Panc1 (cell line): ENCODE measurements at regions not wholly inside any gene's neighbourhood (a gene's known extent, or its start where the extent isn't known, plus 50 kb on each side); places are given as distances from the start of the nearest gene placed in this dataset.

Experiments
- ATAC-seq: fragments of 200-7000 bp; cut with Tn5 transposase; 2 replicates; pipeline ENCODE4 v1.9.1; 2020; ENCODE audit warnings: mild to moderate bottlenecking, moderate library complexity
- BruUV-seq: library from RNA; stranded (reverse); fragments of 400-500 nt; replicated peaks from 2 replicates; lab custom pipeline; 2021; lab: Mats Ljungman, UMichigan
- CTCF ChIA-PET: fragments of 300-600 bp; sonication (Branson Sonifier 250); formaldehyde crosslinking; loops from one replicate; lab custom pipeline; 2022; ENCODE audit warnings: antibody characterized with exemption; lab: Charles Lee
- POLR2A ChIA-PET: fragments of 300-600 bp; sonication (Branson Sonifier 250); formaldehyde crosslinking; loops from one replicate; lab custom pipeline; 2022; ENCODE audit warnings: antibody characterized with exemption; lab: Charles Lee
- DNase-seq: peaks from one replicate; pipeline ENCODE4 v3.0.0-alpha.2; 2010; ENCODE audit warnings: low read depth, low spot score
- H3K27ac ChIP-seq: 2 replicates; pipeline ENCODE4 v1.5.1; 2011; ENCODE audit warnings: mild to moderate bottlenecking, low read length, inconsistent platforms
- H3K27me3 ChIP-seq: fragments of 200-500 bp; sonication (Bioruptor generic); 2 replicates; pipeline ENCODE4 v1.6.0; 2014; ENCODE audit warnings: low read length, inconsistent platforms; ENCODE audit not compliant: control insufficient read depth, insufficient read depth
- H3K36me3 ChIP-seq: fragments of 200-500 bp; sonication (Bioruptor generic); 2 replicates; pipeline ENCODE4 v1.5.1; 2014; ENCODE audit warnings: inconsistent platforms, mild to moderate bottlenecking, low read length, moderate library complexity; ENCODE audit not compliant: control insufficient read depth, insufficient read depth
- H3K4me1 ChIP-seq: 2 replicates; pipeline ENCODE4 v1.5.1; 2011; ENCODE audit warnings: inconsistent platforms, mild to moderate bottlenecking, low read length, moderate library complexity; ENCODE audit not compliant: control insufficient read depth, insufficient read depth
- H3K4me3 ChIP-seq, 2 experiments: 2 replicates each; pipeline ENCODE4 v1.5.1; 2011 to 2012; ENCODE audit warnings: low read depth in 2 of 2, low read length in 2 of 2, mild to moderate bottlenecking in 2 of 2, inconsistent platforms in 1 of 2, moderate library complexity in 1 of 2
- H3K9me3 ChIP-seq: fragments of 200-500 bp; sonication (Bioruptor generic); 2 replicates; pipeline ENCODE4 v1.5.1; 2014; ENCODE audit warnings: low read depth, mild to moderate bottlenecking, inconsistent platforms, low read length, moderate library complexity; ENCODE audit not compliant: control insufficient read depth, insufficient read depth
- POLR2AphosphoS5 ChIP-seq: IDR thresholded peaks from 2 replicates; pipeline ENCODE4 v1.6.1; 2012; ENCODE audit warnings: mild to moderate bottlenecking, low read depth, low read length, moderate library complexity
- SIN3A ChIP-seq: IDR thresholded peaks from 2 replicates; pipeline ENCODE4 v1.6.1; 2012; ENCODE audit warnings: low read depth, mild to moderate bottlenecking, low read length, moderate library complexity, borderline replicate concordance; ENCODE audit not compliant: insufficient read depth
- TCF7L2 ChIP-seq: IDR thresholded peaks from 2 replicates; pipeline ENCODE4 v1.6.1; 2011; ENCODE audit warnings: mild to moderate bottlenecking, low read depth, low read length, inconsistent platforms
- in situ Hi-C: cut with HindIII; loops from 2 replicates; pipeline ENCODE4 v1.10.0; 2016; ENCODE audit warnings: low sequenced_read_pairs, low pct_unique_long_range_greater_than_20kb
- intact Hi-C: fragments of 100-400 bp; cut with micrococcal nuclease; formaldehyde crosslinking; loops from one replicate; pipeline ENCODE4 v1.10.0; 2022; ENCODE audit not compliant: unreplicated experiment
- TF ChIP-seq, protein P1 (sequence below), 2 experiments: IDR thresholded peaks; 2 replicates each; pipeline ENCODE4 v1.6.1; 2011 to 2012; ENCODE audit warnings: low read depth in 2 of 2, control low read depth in 1 of 2, low read length in 1 of 2, mild to moderate bottlenecking in 1 of 2, moderate library complexity in 1 of 2; ENCODE audit not compliant: insufficient read depth in 1 of 2
- TF ChIP-seq, protein P2 (sequence below): fragments of 450-650 bp; IDR thresholded peaks from 2 replicates; pipeline ENCODE4 v1.5.1; 2017; ENCODE audit warnings: mild to moderate bottlenecking

DNA sequence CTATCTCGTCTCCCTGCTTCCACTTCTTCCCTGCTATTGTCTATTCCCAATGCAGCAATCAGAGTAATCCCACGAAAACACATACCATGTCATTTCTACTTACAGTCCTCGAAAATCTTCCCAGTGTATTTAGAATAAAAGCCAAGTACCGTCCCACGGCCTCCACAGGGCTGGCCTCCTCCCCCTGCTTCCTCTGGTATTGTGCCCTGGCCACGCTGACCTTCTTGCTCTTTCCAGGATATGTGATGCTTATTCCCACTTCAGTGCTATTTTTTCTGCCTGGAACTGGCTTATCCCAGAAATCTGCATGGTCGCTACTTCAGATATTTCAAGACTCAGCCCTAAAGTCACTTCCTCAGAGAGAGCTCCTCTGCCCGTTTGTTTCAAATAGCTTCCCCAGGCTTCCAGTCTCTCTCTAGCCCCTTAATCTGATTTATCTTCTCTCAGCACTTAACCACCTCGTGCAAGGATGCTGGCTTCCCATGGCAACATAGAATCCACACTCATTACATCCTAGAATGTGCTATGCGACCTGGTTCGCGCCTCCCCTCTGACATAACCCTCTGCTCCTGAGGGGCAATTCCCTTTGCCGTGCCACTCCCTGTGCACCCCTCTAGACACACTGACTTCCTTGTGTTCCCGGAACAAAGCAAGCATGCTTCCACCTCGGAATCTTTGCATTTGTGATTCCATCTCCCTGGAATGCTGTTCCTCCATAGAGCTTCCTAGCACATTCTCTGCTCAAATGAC is 365.9 kb downstream of the ZSWIM6 start:
- no peaks in the 10 kb centered on the region for H3K36me3 ChIP-seq
- no peak overlapping the region for H3K4me3 ChIP-seq
- DNase-seq (no peak), ATAC-seq (no peak)
- POLR2A ChIA-PET, result no interaction called here
- no TSS peak for BruUV-seq
- CTCF ChIA-PET, result no interaction called here
- H3K4me1 ChIP-seq, result no peaks in the 10 kb centered on the region
- H3K9me3 ChIP-seq, result 0 out of 2 replicates have a peak, but pooled peaks cover under 1% of the 10 kb centered on the region
- TF ChIP-seq POLR2AphosphoS5, result no peak
- no peak for TF ChIP-seq SIN3A
- TF ChIP-seq, protein P1, sequence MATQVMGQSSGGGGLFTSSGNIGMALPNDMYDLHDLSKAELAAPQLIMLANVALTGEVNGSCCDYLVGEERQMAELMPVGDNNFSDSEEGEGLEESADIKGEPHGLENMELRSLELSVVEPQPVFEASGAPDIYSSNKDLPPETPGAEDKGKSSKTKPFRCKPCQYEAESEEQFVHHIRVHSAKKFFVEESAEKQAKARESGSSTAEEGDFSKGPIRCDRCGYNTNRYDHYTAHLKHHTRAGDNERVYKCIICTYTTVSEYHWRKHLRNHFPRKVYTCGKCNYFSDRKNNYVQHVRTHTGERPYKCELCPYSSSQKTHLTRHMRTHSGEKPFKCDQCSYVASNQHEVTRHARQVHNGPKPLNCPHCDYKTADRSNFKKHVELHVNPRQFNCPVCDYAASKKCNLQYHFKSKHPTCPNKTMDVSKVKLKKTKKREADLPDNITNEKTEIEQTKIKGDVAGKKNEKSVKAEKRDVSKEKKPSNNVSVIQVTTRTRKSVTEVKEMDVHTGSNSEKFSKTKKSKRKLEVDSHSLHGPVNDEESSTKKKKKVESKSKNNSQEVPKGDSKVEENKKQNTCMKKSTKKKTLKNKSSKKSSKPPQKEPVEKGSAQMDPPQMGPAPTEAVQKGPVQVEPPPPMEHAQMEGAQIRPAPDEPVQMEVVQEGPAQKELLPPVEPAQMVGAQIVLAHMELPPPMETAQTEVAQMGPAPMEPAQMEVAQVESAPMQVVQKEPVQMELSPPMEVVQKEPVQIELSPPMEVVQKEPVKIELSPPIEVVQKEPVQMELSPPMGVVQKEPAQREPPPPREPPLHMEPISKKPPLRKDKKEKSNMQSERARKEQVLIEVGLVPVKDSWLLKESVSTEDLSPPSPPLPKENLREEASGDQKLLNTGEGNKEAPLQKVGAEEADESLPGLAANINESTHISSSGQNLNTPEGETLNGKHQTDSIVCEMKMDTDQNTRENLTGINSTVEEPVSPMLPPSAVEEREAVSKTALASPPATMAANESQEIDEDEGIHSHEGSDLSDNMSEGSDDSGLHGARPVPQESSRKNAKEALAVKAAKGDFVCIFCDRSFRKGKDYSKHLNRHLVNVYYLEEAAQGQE (IDR thresholded peaks at IDR 0.05; ENCODE audit: insufficient read depth in 1 of 2, low read depth in 2 of 2, low read length in 1 of 2), result no peak
- TF ChIP-seq, protein P2, sequence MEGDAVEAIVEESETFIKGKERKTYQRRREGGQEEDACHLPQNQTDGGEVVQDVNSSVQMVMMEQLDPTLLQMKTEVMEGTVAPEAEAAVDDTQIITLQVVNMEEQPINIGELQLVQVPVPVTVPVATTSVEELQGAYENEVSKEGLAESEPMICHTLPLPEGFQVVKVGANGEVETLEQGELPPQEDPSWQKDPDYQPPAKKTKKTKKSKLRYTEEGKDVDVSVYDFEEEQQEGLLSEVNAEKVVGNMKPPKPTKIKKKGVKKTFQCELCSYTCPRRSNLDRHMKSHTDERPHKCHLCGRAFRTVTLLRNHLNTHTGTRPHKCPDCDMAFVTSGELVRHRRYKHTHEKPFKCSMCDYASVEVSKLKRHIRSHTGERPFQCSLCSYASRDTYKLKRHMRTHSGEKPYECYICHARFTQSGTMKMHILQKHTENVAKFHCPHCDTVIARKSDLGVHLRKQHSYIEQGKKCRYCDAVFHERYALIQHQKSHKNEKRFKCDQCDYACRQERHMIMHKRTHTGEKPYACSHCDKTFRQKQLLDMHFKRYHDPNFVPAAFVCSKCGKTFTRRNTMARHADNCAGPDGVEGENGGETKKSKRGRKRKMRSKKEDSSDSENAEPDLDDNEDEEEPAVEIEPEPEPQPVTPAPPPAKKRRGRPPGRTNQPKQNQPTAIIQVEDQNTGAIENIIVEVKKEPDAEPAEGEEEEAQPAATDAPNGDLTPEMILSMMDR, result no peak
- TF ChIP-seq TCF7L2, result no peak
- in situ Hi-C loops, result no loop called here
- intact Hi-C loops, result no loop called here
- no peaks in the 10 kb centered on the region; the same call in 1 of the 2 replicates for H3K27me3 ChIP-seq
- H3K27ac ChIP-seq, result no peak overlapping the region

DNA sequence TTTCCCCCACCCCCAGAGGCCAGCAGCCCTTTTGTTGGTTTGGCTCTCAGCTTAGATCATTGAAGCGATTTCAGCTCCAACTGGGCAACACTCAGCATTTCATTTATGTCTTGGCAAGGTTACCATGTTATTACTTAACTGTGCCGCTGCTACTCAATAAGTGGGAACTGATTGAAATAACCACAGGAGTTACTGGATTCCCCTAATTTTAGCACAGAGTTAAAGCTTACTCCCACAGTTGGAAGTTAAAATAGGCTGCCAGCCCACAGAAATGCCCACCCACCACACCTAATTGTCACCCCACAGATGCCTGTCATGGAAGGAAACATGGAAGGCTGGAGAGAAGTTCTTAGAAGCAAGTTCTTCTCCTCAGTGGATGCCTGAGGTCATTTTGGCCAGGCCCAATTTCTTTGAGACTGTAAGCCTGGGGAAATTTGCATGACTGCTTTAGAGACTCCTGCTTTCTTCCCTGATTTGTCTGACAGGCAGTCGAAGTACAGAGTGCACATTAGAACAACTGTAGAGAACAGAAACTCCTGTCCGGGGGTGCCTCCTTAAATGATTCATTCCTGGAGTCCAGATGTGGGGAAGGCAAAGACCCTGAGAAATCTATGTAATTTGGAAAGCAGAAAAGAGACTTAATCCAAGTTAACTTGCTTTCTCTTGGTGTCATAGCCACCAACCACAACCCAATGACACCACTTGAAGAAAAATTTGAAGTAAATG is 370.0 kb downstream of the ZSWIM6 start:
- BruUV-seq, result no TSS peak
- ATAC-seq (no peak), DNase-seq (no peak)
- H3K4me1 ChIP-seq, result no peaks in the 10 kb centered on the region
- no peaks in the 10 kb centered on the region for H3K36me3 ChIP-seq
- no peaks in the 10 kb centered on the region for H3K9me3 ChIP-seq
- ChIA-PET POLR2A (no interaction called here), CTCF (no interaction called here)
- H3K27me3 ChIP-seq, result peaks cover 8% of the 10 kb centered on the region; the same call in 1 of the 2 replicates
- intact Hi-C loops (no loop called here), in situ Hi-C loops (no loop called here)
- TF ChIP-seq SIN3A (no peak), TCF7L2 (no peak), POLR2AphosphoS5 (no peak)
- TF ChIP-seq, protein P1 (IDR thresholded peaks at IDR 0.05; ENCODE audit: insufficient read depth in 1 of 2, low read depth in 2 of 2, low read length in 1 of 2), result no peak
- TF ChIP-seq, protein P2, result no peak
- no peak overlapping the region for H3K27ac ChIP-seq
- no peak overlapping the region for H3K4me3 ChIP-seq
